Activated naive CD8-positive, alpha-beta T cell treated with anti-CD3 and anti-CD28 coated beads, Interleukin-2, amount 50 U/mL, for 16 hours (primary cell): ENCODE measurements at regions not wholly inside any gene's neighbourhood (a gene's known extent, or its start where the extent isn't known, plus 50 kb on each side); places are given as distances from the start of the nearest gene placed in this dataset.

Experiments used
- DNase-seq: peaks from one replicate; pipeline ENCODE4 v3.0.0-alpha.2; 2020; ENCODE audit warnings: low read depth, low spot score

DNA sequence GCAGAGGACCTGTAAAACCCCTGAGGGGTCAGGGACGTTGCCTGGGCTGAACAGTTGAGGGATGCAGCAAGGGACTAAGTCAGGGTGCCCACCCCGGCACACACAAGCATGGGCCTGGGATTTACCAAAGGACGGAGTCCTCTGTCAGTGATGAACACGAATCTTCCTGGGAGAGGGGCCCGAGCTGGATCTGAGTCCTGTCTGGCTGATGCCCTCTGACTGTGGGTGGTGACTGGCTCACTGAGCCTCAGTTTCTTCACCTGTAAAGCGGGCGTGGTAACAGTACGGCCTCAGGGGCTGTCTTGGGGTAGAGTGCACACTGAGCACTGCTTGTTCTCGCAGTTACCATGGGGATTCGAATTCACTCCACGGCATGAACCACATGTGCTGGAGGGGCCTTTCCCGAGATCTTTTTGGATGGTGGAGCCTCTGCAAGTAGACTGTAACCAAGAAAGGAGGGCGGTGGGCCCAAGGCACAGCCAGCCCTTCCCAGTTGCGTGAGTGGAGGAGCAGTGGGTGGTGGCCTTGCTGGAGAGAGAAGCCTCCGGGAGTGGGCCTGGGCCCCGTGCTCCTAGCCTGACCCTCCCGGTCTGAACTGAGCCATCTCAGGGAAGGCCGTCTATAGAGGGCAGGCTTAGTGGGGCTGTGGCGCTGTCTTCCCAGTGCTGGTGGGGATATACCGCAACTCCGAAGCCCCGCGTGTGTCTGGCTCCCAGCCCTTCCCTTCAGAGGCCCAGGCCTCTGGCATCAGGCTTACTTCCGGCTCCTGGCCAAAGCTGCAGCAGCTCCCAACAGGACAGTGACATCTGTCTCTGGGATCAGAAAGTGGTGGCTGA lies 130.8 kb upstream of the HS6ST1 start:
- DNase-seq: no peak

DNA sequence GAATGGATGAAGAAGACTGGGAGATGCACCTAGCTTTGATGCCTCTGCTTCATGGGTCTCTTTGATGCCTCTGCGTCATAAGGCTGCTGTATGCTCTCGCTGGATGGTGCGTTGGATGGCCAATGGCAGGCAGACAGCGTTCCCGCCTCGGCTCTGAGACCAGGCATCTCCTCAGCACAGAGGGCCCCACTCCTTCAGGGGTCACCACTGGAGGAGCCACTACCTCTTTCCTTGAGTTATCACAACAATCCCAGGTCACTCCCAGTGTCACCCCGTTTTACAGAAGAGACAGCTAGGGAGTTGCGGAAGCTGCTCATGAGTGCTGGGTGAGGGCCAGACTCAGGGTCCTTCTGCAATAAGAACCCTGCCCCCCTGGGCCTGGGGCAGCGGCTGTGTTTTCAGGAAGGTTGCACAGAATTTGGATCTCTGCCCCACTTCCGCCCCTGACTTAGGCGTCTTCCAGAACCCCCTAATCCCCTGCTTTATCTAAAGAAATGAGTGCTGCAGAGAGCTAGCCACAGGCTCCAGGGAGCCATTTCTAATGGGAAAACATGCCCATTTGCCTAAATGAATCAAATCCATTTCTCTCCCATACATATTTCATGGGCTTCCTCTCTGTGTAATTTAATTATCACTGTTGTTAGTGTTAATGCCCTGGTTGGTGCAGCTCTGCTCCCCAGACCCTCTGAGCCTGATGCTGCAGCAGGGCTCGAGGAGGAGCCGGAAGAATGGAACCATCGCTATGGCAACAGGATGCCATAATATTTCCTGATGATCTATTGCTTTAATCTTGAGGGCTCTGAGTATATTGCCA lies 131.8 kb upstream of the HS6ST1 start:
- no peak for DNase-seq

DNA sequence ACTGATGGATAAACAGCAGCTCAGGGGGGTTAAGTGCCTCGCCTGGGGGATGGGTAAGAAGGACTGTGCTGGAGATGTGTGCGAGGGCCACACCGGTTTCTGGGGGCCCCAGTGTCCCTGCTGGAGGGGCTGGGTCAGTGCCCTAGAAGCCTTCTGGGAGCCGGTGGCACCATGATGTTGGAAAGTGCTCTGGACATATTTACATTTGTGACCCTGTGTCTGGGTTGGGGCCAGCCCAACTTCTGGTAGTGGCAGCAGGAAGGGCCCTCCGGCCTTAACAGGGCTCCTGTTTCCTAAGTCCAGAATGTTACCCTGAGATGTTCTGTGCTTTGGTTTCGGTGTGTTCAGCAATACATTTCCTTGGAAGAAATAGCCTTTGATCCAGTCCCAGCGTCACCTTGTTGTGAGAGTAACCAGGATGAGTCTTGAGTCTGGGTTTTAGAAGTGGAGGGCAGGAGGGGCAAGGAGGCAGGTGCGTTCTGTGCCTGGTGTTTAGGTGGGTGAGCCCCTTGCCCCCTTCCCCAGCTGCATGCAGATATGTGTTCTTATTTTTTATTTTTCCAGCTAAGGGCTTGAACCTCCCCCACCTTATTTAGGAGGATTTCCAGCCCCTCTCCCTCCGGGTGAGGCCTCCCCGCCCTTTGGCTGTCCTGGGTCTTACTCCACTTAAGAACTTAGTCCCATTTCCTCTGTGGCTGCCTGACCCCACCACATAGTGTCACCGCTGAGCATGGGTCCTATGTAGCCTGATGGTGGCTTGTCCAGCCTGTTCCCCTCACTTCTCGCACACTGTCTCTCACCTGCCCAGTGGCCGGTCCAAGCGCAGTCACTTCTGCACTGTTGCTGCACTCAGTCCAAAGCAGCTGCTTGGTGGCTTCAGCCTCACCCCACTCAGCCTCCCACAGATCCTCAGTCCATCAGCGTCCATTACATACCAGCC lies 132.7 kb upstream of the HS6ST1 start:
- DNase-seq: no peak

DNA sequence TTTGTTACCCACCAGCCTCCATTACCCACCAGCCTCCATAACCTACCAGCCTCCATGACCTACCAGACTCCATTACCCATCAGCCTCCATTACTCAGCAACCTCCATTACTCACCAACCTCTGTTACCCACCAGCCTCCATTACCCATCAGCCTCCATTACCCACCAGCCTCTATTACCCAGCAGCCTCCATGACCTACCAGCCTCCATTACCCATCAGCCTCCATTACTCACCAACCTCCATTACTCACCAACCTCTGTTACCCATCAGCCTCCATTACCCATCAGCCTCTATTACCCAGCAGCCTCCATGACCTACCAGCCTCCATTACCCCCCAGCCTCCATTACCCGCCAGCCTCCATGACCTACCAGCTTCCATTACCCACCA lies 133.3 kb upstream of the HS6ST1 start:
- DNase-seq: no peak

DNA sequence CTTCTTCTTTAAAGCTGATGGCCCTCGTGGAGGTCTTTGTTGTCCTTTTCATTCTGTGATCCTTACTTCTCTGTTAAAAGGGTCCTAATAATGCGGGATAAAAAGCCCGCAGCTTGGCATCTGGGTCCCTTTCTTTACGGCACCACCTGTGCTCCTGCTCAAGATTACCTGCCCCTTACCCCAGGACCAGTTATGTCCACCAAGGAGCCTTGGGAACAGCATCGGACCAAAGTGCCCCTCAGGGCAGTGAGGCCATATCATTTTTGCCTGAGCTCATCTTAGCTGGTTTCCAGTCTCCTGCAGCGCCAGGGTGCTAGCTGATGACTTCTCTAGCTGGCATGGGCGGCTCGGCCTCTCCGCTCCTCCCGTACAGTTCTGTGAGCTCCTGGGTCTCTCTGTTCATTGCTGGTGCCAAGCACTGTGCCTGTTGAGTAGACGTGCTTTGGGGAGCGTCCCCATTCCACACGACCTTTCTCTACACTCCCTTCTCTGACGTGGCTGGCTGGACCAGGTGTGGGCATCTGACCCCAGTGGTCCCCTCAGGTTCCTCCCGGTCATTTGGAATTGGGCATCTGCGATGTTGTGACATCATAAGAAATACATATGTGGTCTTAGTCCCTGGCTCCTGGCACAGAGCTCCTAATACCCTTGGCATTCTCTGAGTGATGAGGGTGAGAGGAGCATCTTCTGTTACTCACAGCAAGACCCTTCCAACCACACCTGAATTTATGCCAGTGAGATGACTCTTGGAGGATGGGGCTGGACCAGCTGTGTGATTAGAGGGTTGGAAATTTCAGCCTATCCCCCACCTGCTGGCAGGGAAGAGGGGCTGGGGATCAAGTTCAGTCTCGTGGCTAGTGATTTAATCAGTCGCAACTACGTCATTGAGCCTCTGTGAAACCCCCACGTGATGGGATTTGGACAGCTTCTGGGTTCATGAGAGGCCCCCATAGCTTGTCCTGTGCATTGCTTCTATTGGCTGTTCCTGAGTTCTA lies 134.2 kb upstream of the HS6ST1 start:
- DNase-seq: no peak

DNA sequence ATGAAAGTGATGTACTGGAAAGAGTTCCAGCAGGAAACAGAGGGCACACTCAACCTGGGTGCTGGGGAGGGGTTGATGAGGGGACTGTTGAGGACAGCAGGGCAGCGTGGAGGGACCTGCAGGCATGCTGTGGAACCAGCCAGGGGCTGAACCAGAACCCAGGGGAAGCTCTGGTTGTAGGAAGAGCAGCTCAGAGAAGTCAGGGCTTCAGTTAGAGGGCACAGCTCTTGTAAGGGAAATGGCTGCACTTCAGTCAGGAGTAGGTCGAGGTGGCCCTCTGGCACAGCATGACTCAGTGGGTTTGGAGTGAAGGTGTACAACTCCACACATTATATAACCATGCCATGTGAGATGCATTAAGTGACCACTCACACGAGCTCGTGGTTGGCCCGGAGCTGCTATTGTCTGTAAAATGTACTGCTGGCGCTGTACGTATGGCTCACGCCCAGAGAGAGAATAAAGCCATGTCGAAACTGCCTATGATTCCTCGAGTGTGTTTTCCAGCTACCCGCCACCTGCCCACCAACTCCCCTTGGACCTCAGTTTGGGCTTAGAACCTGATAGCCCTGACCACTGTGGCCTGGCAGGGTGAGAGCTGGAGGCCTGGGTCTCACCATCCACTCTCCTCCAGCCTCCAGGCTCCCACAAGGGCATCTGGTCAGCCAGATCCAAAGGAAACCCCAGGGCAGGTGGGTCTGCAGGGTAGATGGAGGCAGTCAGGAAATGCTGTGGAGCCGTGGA lies 136.5 kb upstream of the HS6ST1 start:
- DNase-seq: no peak

DNA sequence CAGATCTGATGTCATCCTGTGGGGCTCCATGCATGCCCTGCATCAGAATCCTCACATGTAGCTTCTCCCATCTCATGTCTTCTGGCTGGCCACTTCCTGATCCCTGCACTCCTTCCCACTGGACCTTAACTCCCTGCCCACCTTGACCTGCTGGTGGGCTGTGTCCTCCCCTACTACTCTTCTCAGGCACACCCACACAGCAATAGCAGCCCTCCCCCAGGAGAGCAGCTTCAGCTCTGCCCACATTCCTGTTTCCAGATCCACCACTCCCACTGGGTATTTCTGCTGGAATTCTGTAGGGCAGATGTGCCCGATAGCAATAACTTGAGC lies 137.0 kb upstream of the HS6ST1 start:
- no peak for DNase-seq

DNA sequence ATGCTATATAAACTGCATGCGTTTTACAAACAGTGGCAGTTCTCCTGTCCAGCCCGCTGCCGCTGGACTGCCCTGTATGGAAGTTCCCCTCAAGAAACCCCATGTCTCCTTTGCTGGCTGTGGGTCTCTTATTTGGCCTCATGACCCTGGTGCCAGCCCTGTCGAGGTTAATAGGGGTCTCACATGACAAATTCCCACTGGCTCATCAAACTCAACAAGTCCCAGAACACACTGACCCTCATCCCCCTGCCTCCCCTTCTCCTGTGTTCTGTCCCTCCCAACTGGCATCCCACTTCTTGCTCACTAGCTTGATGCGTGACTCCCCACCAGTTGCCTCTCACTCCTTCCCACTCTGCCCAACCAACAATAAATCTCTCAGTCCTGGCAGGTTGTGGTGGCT lies 137.6 kb upstream of the HS6ST1 start:
- DNase-seq: no peak

DNA sequence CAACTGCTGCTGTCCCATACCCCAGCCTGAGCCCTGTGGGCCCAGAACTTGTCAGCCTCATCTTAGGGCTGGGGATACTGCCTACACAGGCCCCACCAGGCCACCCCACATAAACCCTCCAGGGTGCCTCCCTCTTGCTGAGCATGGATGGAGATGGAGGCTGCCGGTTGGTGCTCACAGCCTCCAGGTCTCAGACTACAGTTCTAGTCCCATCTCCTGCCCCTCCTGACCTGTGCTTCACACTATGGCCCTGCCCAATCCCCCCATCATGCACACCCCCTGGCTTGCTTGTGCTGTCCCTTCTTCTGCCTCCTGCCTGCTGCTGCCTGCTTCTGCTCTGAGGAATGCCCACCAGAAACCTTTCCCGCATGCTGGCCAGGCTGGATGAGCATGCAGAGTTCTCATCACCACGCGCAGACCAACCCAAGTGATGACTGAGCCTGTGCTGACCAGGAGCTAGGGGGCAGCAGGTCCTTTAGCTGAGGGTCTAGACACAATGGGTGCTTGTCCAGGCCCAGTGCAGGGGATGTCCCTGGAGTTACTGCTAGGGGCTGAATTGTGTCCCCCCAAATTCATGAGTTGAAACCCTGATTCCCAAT lies 138.4 kb upstream of the HS6ST1 start:
- no peak for DNase-seq

DNA sequence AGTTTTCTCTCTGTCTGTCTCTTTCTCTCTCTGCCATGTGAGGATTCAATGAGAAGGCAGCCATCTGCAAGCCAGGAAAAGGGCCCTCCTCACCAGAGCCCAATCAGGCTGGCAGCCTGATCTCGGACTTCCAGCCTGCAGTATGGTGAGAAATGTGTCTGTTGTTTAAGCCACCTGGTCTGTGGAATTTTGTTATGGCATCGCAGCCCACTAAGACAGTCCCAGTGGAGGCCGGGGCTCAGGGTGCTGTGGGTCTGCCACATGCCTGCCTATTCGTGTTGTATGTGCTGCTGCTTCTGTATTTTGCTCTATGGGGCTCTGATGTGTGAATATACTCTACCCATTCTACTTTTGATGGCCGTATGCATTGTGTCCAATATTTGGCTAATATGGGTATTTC lies 139.0 kb upstream of the HS6ST1 start:
- DNase-seq: no peak

DNA sequence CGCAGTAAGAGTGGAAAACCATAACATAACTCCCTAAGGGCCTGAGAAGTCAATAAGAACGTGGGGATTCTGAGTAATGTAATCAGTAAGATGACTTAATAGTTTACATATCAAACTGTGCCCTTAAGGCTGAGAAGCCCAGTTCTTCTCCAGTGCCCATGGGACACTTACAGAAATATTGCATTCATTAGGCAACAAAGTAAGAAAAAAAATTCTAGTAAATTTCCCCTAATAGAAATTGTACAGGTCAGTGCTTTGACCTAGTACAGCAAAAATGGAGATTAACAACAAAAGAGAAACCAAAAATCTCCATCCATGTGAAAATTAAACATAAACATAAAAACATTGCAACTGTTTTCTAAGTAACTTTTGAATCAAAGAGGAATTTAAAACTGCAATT lies 139.8 kb upstream of the HS6ST1 start:
- no peak for DNase-seq

DNA sequence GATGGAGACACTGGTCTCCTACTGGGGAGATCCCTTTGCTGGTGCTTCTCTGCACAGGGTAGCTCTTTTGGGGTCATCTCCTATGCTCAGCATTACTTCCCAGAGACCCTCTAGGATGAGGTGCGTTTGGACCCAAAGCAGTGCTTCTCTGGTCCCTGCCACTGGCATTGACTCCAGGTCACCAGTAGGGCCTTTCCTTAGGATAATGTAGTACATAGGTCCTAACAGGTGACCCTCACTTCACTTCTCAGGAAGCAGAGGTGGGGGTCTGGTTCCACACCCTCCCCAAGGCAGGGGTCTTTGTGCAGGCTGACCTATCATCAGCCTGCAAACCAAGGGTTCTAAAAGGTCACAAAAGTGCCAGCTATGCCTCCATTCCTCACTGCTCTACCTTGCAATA lies 145.8 kb upstream of the HS6ST1 start:
- no peak for DNase-seq

DNA sequence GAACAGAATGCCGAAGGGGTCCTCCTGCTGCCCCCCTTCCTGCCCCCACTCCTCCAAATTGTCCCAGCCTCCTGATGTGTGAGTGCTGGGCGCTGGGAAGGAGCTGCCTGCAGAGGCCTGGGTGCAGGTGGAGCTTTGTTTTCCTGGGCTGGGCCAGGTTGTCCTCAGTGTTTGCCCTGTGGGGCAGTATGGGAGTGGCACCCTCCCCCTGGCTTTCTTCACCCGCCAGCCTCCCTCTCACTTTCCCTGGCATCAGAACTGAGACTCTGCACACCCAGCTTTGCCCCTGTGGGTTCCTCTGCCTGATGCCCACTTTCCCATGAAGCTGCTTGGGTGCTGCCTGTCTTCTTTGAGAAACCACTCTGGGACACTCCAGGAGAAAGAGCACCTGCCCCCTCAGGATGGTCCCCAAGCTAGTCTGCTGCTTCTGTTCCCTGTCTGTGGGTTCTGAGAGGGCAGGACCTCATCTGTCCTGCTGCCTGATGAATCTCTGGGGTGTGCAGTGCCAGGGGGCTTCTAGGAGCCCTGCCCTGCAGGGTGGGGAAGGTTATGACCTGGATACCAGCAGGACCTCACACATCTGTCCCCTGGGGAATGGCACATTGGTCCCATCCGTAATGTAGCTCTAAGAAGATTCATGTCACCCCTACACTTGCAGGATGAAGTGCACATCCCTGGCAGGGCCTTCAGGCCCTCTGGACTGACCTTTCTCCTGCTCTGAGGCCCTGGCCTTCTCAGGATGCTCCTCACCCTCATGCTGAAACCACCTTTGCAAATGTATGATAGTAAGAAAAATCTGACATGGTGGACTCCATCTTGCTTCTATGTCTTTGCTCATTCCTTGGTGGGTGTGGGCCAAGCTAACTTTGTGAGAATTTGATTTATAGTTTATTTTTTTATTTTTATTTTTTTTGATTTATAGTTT lies 146.8 kb upstream of the HS6ST1 start:
- no peak for DNase-seq

DNA sequence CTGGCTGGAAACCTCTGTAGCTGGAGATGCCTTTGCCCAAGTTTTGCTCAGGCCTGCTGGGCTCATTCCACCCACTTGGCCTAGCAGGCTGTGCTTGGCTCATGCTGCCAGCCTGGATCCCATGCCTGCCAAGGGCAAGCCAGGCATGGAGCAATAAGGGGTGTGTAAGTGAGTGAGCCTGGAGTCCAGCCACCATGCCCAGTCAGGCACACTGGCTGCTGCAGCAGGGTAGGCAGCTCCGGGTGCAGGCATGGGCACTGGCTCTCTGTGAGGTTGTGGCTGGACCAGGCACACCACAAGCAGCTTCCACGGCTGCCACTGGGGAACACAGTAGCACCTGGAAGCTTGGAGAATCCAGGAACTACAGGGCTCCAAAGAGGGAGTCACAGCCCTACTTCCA lies 147.7 kb upstream of the HS6ST1 start:
- DNase-seq: no peak

DNA sequence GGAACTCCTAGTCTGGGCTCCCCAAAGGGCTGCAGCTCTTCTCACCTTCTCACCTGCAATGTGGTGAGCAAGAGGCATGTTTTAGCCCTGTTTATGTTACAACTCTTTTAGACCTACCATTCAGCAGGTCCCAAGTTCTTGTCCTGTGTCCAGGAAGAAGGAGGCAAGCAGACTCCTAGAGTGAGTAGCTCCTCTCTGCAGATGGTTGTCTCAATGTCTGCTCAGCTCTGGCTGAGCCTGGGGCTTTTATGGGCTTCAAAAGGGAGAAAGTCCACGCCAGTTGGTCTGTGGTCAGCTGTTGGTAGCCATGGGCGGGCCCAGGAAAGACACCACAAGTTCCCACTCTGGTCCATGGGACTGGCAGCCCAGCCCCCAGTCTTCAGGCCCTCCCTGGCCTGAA lies 148.1 kb upstream of the HS6ST1 start:
- no peak for DNase-seq

DNA sequence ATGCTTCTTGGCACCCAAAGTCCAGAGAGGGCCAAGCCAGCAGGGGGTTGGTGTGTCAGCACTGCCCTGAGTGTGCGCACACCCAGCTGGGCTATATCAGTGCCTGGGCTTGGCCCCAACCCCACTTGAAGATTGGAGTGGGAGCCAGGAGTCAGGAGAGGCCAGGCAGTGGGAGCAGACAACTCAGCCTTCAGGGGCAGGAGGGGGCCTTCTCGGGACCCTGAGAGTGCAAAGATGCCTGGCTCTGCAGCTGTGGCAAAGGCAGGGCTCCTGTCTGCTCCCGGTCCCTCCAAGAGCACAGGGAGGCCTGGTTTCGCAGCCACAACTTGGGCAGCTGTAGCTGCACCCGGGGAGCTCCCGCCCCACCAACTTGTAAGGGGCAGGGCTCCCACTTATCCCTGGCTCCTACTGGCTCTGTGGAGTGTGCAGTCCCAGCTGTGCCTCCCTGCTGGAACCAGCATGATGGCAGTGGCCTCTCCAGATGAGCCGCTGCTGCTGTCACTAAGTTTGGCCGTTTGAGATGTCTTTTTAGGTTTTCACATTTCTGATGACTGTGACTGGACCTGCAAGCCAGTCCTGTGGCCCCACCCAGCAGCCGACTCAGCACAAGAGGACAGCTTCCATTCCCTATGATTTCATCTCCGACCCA lies 148.8 kb upstream of the HS6ST1 start:
- DNase-seq: no peak

DNA sequence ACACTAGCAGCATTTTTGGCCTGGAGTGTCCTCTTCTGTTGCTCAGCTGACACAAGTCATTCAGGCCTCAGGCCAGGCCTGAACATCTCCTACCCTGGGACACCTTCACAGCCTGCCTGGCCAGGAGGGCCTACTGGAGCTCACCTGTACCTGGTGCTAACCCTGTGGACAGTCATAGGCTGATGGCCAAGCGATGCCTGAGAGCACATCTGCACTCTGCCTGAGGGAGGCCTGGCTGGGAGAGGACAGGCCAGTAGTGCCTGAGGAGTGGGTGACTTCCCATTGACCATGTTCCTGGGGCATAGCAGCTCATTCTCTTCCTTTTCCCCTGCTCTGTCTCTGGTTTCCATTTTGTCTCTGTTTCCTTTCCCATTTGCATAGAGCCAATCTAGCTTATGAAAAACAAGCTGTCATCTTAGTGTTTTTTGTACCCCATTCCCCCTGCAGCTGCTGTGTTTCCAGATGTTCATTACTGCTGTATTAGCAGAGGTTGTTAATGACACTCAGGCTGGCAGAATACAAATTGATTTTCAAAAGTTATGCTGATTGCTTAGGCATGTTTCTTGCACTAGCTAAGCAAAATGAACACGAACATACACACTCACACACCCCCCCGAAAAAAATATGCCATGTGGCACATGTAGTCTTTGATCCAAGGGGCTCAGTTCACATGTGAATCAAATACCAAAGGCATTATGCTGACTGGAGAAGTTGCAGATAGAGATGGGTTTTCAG lies 149.7 kb upstream of the HS6ST1 start:
- no peak for DNase-seq
